ENCODE measurements at regions not wholly inside any gene's neighbourhood (a gene's known extent, or its start where the extent isn't known, plus 50 kb on each side); places are given as distances from the start of the nearest gene placed in this dataset.

DNA sequence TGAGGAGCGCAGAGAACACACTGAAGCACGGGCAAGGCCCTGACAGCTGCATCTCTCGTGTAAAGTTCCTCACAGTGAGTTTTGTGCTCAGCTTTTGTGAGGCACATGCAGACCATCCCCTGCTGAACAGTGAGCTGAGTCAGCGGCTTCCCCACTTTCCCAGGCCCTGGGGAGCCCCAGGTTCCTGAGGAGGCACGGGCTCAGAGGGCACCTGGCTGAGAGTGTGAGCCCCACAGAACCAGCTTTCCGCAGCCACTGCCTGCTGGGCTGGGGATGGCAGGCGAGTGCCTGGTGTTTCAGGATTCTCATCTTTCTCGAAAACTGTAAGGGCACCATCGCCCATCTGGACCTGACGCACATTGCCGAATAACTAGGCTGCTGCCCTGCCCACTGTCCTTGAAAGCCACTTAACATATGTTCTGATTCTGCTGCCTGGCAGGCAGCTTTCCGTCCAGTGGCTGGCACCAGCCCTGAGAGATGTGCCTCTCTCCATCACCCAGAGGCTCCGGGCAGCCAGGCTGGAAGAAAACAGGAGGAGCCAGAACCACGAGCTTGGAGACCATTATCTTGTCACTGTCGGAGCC lies 266.7 kb upstream of the FOXF1 start:
- no peaks in the 10 kb centered on the region for H3K4me1 ChIP-seq (ENCODE audit: low read length)
- H4K20me1 ChIP-seq (ENCODE audit: insufficient read depth, low read length) = no peaks in the 10 kb centered on the region
- no peak for DNase-seq
- TF ChIP-seq EZH2 (optimal IDR thresholded peaks at IDR 0.05; ENCODE audit: low read depth, low read length) (no peak), EZH2phosphoT487 (IDR thresholded peaks at IDR 0.05; ENCODE audit: low read length) (no peak)
- TF ChIP-seq, protein P1, sequence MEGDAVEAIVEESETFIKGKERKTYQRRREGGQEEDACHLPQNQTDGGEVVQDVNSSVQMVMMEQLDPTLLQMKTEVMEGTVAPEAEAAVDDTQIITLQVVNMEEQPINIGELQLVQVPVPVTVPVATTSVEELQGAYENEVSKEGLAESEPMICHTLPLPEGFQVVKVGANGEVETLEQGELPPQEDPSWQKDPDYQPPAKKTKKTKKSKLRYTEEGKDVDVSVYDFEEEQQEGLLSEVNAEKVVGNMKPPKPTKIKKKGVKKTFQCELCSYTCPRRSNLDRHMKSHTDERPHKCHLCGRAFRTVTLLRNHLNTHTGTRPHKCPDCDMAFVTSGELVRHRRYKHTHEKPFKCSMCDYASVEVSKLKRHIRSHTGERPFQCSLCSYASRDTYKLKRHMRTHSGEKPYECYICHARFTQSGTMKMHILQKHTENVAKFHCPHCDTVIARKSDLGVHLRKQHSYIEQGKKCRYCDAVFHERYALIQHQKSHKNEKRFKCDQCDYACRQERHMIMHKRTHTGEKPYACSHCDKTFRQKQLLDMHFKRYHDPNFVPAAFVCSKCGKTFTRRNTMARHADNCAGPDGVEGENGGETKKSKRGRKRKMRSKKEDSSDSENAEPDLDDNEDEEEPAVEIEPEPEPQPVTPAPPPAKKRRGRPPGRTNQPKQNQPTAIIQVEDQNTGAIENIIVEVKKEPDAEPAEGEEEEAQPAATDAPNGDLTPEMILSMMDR (IDR thresholded peaks at IDR 0.05; ENCODE audit: low read length) = no peak
- H3K9me2 ChIP-seq (replicated peaks; ENCODE audit: insufficient read depth, low read length) = no peaks in the 10 kb centered on the region
- no peak overlapping the region for H2AFZ ChIP-seq (ENCODE audit: low read length)
- peaks cover 19% of the 10 kb centered on the region for H3K27me3 ChIP-seq (replicated peaks; ENCODE audit: insufficient read depth, low read length)
- H3K9me3 ChIP-seq (replicated peaks; ENCODE audit: insufficient read depth, low read length) = no peaks in the 10 kb centered on the region
- H3F3A ChIP-seq (ENCODE audit: insufficient read depth, low read length) = no peaks in the 10 kb centered on the region
- H3K36me3 ChIP-seq (replicated peaks; ENCODE audit: insufficient read depth, low read length) = no peaks in the 10 kb centered on the region
- H3K4me3 ChIP-seq (ENCODE audit: low read length) = no peak overlapping the region
- H3K4me2 ChIP-seq (ENCODE audit: low read depth, low read length) = no peak overlapping the region
- no peaks in the 10 kb centered on the region for H3K79me2 ChIP-seq (ENCODE audit: low read length)
- H3K9ac ChIP-seq (ENCODE audit: low read length) = no peak overlapping the region
- no peak overlapping the region for H3K27ac ChIP-seq (ENCODE audit: low read length)

DNA sequence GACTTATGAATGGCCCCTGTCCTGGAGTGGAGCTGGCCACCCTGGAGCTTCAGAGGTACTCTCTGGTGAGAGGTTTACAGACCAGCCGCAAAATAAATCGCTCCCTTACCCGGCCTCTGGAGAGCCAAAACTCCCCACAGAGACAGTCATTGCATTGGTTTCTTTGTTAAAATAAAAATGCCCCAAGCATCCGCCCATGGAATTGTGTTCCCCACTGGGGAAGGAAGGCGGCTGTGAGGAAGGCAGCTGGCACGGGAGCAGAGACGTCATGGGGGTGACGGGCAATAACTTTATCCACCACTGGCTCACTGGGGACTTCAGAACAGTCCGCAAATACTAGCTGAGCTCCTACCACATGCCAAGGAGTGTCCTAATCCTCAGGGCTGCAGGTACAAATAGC lies 266.2 kb upstream of the FOXF1 start:
- peaks cover 19% of the 10 kb centered on the region for H3K27me3 ChIP-seq (replicated peaks; ENCODE audit: insufficient read depth, low read length)
- H3K9ac ChIP-seq (ENCODE audit: low read length) = no peak overlapping the region
- TF ChIP-seq EZH2phosphoT487 (IDR thresholded peaks at IDR 0.05; ENCODE audit: low read length) = no peak
- TF ChIP-seq, protein P1 (IDR thresholded peaks at IDR 0.05; ENCODE audit: low read length) = no peak
- no peak for TF ChIP-seq EZH2 (optimal IDR thresholded peaks at IDR 0.05; ENCODE audit: low read depth, low read length)
- no peaks in the 10 kb centered on the region for H3K4me1 ChIP-seq (ENCODE audit: low read length)
- no peak overlapping the region for H3K4me2 ChIP-seq (ENCODE audit: low read depth, low read length)
- no peaks in the 10 kb centered on the region for H3K36me3 ChIP-seq (replicated peaks; ENCODE audit: insufficient read depth, low read length)
- H3K27ac ChIP-seq (ENCODE audit: low read length) = no peak overlapping the region
- no peak overlapping the region for H2AFZ ChIP-seq (ENCODE audit: low read length)
- H3F3A ChIP-seq (ENCODE audit: insufficient read depth, low read length) = no peaks in the 10 kb centered on the region
- DNase-seq = no peak
- no peaks in the 10 kb centered on the region for H3K9me2 ChIP-seq (replicated peaks; ENCODE audit: insufficient read depth, low read length)
- no peaks in the 10 kb centered on the region for H3K9me3 ChIP-seq (replicated peaks; ENCODE audit: insufficient read depth, low read length)
- no peaks in the 10 kb centered on the region for H4K20me1 ChIP-seq (ENCODE audit: insufficient read depth, low read length)
- no peak overlapping the region for H3K4me3 ChIP-seq (ENCODE audit: low read length)
- no peaks in the 10 kb centered on the region for H3K79me2 ChIP-seq (ENCODE audit: low read length)

DNA sequence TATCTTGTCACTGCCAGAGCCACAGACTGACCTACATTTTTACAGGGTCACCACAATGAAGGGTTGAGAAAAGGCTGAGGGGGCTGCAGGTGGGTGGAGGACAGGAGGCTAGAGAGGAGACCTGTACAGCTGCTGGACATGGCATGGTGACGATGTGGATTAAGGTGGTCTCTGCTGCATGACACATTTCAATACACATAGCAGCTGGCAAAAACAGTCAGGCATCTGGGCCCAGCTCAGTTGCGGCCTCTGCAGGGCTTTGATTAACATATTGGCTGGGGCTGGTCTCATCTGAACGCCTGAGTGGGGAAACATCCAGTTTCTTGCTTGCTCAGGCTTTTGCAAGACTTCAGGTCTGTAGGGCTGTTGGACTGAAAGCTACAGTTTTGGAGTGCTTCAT lies 265.4 kb upstream of the FOXF1 start:
- Histone ChIP-seq H3K9ac (ENCODE audit: low read length) (no peak overlapping the region), H3K9me3 (replicated peaks; ENCODE audit: insufficient read depth, low read length) (no peaks in the 10 kb centered on the region), H3K4me3 (ENCODE audit: low read length) (no peak overlapping the region), H3K4me1 (ENCODE audit: low read length) (no peaks in the 10 kb centered on the region), H4K20me1 (ENCODE audit: insufficient read depth, low read length) (no peaks in the 10 kb centered on the region), H3K9me2 (replicated peaks; ENCODE audit: insufficient read depth, low read length) (no peaks in the 10 kb centered on the region), H3K27ac (ENCODE audit: low read length) (no peak overlapping the region), H3K4me2 (ENCODE audit: low read depth, low read length) (no peak overlapping the region), H2AFZ (ENCODE audit: low read length) (no peak overlapping the region), H3F3A (ENCODE audit: insufficient read depth, low read length) (no peaks in the 10 kb centered on the region), H3K36me3 (replicated peaks; ENCODE audit: insufficient read depth, low read length) (no peaks in the 10 kb centered on the region), H3K27me3 (replicated peaks; ENCODE audit: insufficient read depth, low read length) (peaks cover 19% of the 10 kb centered on the region), H3K79me2 (ENCODE audit: low read length) (no peaks in the 10 kb centered on the region)
- DNase-seq = no peak
- TF ChIP-seq, protein P1 (IDR thresholded peaks at IDR 0.05; ENCODE audit: low read length) = no peak
- TF ChIP-seq EZH2phosphoT487 (IDR thresholded peaks at IDR 0.05; ENCODE audit: low read length) (no peak), EZH2 (optimal IDR thresholded peaks at IDR 0.05; ENCODE audit: low read depth, low read length) (no peak)
